Endothelial cell of umbilical vein (primary cell): ENCODE measurements at regions not wholly inside any gene's neighbourhood (a gene's known extent, or its start where the extent isn't known, plus 50 kb on each side); places are given as distances from the start of the nearest gene placed in this dataset.

Experiments
- CTCF ChIP-seq, 2 donors: IDR thresholded peaks; 1 replicate in 1 of 2; 2 replicates in 1 of 2; pipeline ENCODE4 v1.5.1; 2011; ENCODE audit warnings: low read length in 2 of 2, mild to moderate bottlenecking in 2 of 2, moderate library complexity in 2 of 2, control low read depth in 1 of 2, inconsistent platforms in 1 of 2, low read depth in 1 of 2; ENCODE audit not compliant: insufficient read depth in 1 of 2; ENCODE audit errors: extremely low read depth in 1 of 2
- EZH2 ChIP-seq: IDR thresholded peaks from 2 replicates; pipeline ENCODE4 v1.6.1; 2012; ENCODE audit warnings: borderline replicate concordance, low read depth, mild to moderate bottlenecking, moderate library complexity, low read length, inconsistent platforms; ENCODE audit not compliant: severe bottlenecking
- FOS ChIP-seq: IDR thresholded peaks from 2 replicates; pipeline ENCODE4 v1.6.1; 2011; ENCODE audit warnings: mild to moderate bottlenecking, low read length, moderate library complexity, borderline replicate concordance; ENCODE audit not compliant: insufficient read depth
- GATA2 ChIP-seq: IDR thresholded peaks from 2 replicates; pipeline ENCODE4 v1.7.0; 2011; ENCODE audit warnings: low read depth, mild to moderate bottlenecking, moderate library complexity, mixed read lengths, low read length; ENCODE audit not compliant: insufficient read length, insufficient read depth
- JUN ChIP-seq: IDR thresholded peaks from 2 replicates; pipeline ENCODE4 v1.6.1; 2011; ENCODE audit warnings: borderline replicate concordance, low read depth; ENCODE audit not compliant: insufficient read length, insufficient read depth
- MAX ChIP-seq: IDR thresholded peaks from 2 replicates; pipeline ENCODE4 v1.6.1; 2011; ENCODE audit not compliant: insufficient read depth, insufficient read length
- POLR2A ChIP-seq: IDR thresholded peaks from 2 replicates; pipeline ENCODE4 v1.6.1; 2012; ENCODE audit warnings: low read depth, mild to moderate bottlenecking, control low read depth, low read length
- POLR2AphosphoS5 ChIP-seq: IDR thresholded peaks from 2 replicates; pipeline ENCODE4 v1.6.1; 2012; ENCODE audit warnings: low read depth, mild to moderate bottlenecking, control low read depth, low read length, moderate library complexity; ENCODE audit not compliant: insufficient read depth

GRCh38 chr2:145687442-145688134, 1167.7 kb upstream of the ZEB2 start:
- TF ChIP-seq POLR2A: no peak
- no peak for TF ChIP-seq CTCF (IDR thresholded peaks at IDR 0.05; ENCODE audit: extremely low read depth in 1 of 2, insufficient read depth in 1 of 2, low read depth in 1 of 2, low read length in 2 of 2)
- no peak for TF ChIP-seq EZH2
- no peak for TF ChIP-seq POLR2AphosphoS5
- TF ChIP-seq JUN: no peak
- no peak for TF ChIP-seq MAX
- TF ChIP-seq GATA2: no peak
- no peak for TF ChIP-seq FOS
